Mesothelial cell of epicardium (in vitro differentiated cells): ENCODE measurements at regions not wholly inside any gene's neighbourhood (a gene's known extent, or its start where the extent isn't known, plus 50 kb on each side); places are given as distances from the start of the nearest gene placed in this dataset.

ENCODE experiments used
- DNase-seq, 2 experiments: peaks; one replicate each; pipeline ENCODE4 v3.0.0; 2021; ENCODE audit warnings: low spot score in 2 of 2; ENCODE audit not compliant: unreplicated experiment in 2 of 2
- H3K27ac Mint-ChIP-seq: 2 replicates; pipeline ENCODE4 v1.8.0; 2021; ENCODE audit warnings: mixed read lengths
- H3K27me3 Mint-ChIP-seq: 2 replicates; pipeline ENCODE4 v1.8.0; 2021; ENCODE audit warnings: low read depth, mixed read lengths
- H3K36me3 Mint-ChIP-seq: 2 replicates; pipeline ENCODE4 v1.8.0; 2021; ENCODE audit warnings: mixed read lengths
- H3K4me1 Mint-ChIP-seq: 2 replicates; pipeline ENCODE4 v1.8.0; 2021; ENCODE audit warnings: mixed read lengths
- H3K4me3 Mint-ChIP-seq: 2 replicates; pipeline ENCODE4 v1.8.0; 2021; ENCODE audit warnings: mild to moderate bottlenecking, moderate library complexity, mixed read lengths
- H3K9me3 Mint-ChIP-seq: 2 replicates; pipeline ENCODE4 v1.8.0; 2021; ENCODE audit warnings: mixed read lengths
- TF ChIP-seq, protein P1 (sequence below): fragments of 200-600 bp; sonication (generic); IDR thresholded peaks from one replicate; pipeline ENCODE4 v1.5.0; 2021; ENCODE audit warnings: antibody characterized with exemption; ENCODE audit not compliant: unreplicated experiment

DNA sequence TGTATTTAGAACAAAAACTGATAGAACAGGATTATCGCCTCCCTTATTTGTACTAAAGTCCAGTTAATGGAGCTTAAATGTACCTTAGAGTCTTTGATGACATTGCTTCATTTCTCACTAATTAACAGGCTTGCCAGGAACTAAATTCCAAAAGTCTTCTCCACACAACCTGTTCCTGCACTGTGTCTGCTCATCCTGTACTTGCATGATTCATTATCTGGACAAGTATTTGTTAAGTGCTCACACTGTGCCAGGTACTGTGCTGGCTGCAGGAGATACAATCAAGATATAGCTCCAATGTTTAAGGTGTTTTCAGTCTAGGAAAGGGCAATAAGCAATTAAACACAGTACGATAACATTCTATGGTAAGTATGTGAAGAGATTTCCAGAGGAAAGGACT is 485.9 kb upstream of the TENM4 start:
- Mint-ChIP-seq H3K36me3 (no peaks in the 10 kb centered on the region), H3K27ac (no peak overlapping the region), H3K27me3 (peaks cover 4% of the 10 kb centered on the region), H3K4me1 (no peaks in the 10 kb centered on the region), H3K4me3 (no peak overlapping the region), H3K9me3 (peaks cover 13% of the 10 kb centered on the region)
- no peak for DNase-seq
- TF ChIP-seq, protein P1, sequence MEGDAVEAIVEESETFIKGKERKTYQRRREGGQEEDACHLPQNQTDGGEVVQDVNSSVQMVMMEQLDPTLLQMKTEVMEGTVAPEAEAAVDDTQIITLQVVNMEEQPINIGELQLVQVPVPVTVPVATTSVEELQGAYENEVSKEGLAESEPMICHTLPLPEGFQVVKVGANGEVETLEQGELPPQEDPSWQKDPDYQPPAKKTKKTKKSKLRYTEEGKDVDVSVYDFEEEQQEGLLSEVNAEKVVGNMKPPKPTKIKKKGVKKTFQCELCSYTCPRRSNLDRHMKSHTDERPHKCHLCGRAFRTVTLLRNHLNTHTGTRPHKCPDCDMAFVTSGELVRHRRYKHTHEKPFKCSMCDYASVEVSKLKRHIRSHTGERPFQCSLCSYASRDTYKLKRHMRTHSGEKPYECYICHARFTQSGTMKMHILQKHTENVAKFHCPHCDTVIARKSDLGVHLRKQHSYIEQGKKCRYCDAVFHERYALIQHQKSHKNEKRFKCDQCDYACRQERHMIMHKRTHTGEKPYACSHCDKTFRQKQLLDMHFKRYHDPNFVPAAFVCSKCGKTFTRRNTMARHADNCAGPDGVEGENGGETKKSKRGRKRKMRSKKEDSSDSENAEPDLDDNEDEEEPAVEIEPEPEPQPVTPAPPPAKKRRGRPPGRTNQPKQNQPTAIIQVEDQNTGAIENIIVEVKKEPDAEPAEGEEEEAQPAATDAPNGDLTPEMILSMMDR = no peak

DNA sequence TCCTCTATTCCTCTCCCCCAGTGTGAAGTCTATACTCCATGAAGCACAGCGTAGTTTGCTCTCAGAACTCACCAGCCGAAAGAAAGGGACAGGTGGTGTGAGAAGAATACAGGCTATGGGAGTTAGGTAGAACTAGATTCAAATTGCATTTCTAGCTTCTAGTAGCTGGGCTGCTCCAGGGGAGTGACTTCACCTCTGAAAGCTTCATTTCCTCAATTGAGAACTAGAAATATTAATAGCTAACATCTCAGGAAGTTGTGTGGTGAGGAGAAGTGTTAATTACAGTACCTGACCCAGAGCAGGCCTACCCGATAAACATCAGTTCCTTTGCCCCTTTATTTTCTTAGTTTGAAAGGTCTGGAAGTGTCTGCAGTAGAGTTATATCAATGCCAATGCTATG is 484.7 kb upstream of the TENM4 start:
- Mint-ChIP-seq H3K4me1 (no peaks in the 10 kb centered on the region), H3K4me3 (no peak overlapping the region), H3K27me3 (peaks cover 4% of the 10 kb centered on the region), H3K36me3 (no peaks in the 10 kb centered on the region), H3K9me3 (peaks cover 13% of the 10 kb centered on the region), H3K27ac (no peak overlapping the region)
- TF ChIP-seq, protein P1 = no peak
- DNase-seq = no peak

DNA sequence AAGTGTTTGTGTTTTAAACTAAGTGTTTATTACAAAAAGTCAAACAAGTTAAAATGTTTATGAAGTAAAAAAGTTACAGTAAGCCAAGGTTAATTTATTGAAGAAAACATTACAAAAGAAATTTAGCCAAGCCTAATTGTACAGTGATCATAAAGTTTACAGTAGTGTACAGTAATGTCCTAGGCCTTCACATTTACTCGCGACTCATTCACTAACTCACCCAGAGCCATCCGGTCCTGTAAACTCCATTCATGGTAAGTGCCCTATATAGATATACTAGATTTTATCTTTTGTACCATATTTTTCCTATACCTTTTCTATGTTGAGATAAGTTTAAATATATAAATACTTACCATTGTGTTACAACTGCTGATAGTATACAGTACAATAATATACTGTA is 481.8 kb upstream of the TENM4 start:
- Mint-ChIP-seq H3K4me3 (no peak overlapping the region), H3K4me1 (no peaks in the 10 kb centered on the region), H3K36me3 (no peaks in the 10 kb centered on the region), H3K27me3 (peaks cover 4% of the 10 kb centered on the region), H3K27ac (no peak overlapping the region), H3K9me3 (peaks cover 13% of the 10 kb centered on the region)
- no peak for DNase-seq
- TF ChIP-seq, protein P1 = no peak

DNA sequence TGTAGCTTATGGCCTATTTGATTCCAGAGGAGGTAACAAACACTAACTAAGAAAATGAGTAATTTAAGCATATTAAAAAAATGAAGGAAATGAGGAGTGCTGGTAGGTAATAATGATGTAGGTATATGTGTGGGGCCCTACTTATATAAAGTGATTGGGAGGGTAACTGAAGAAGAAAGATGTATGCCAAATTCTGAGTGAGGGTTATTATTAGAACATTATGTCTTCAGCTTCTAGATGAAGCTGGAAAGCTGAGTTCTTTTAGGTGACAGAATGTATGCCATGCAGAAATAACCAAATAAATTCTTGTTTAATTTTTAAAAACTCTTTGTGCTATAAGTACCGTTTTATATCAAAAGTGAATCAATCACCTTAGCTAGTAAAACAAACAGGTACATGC is 479.6 kb upstream of the TENM4 start:
- no peaks in the 10 kb centered on the region for H3K4me1 Mint-ChIP-seq
- no peak overlapping the region for H3K27ac Mint-ChIP-seq
- no peak overlapping the region for H3K4me3 Mint-ChIP-seq
- TF ChIP-seq, protein P1 = no peak
- peaks cover 3% of the 10 kb centered on the region for H3K27me3 Mint-ChIP-seq
- H3K9me3 Mint-ChIP-seq = peaks cover 13% of the 10 kb centered on the region
- no peak for DNase-seq
- no peaks in the 10 kb centered on the region for H3K36me3 Mint-ChIP-seq

DNA sequence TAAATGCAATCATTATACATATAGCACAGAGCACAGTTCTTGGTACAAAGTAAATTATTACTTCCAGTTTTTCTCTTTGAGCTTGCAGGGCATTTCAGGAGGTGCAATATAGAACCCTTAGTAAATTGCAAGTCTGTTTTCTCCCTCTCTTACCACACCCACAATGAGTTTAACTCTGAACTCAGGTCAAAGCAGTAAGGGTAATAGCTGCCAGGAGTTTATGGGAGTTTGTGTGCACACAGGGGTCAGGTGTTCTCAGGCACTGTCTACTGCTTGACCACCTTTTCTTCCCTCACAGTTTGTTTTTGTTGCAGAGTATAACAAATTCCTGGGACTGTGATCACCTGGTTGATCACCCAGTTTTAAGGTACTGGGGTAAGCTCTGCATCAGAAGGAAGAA is 478.5 kb upstream of the TENM4 start:
- Mint-ChIP-seq H3K36me3 (no peaks in the 10 kb centered on the region), H3K27ac (no peak overlapping the region), H3K27me3 (peaks cover 3% of the 10 kb centered on the region), H3K4me1 (no peaks in the 10 kb centered on the region), H3K9me3 (peaks cover 11% of the 10 kb centered on the region), H3K4me3 (no peak overlapping the region)
- TF ChIP-seq, protein P1 = no peak
- DNase-seq = no peak

DNA sequence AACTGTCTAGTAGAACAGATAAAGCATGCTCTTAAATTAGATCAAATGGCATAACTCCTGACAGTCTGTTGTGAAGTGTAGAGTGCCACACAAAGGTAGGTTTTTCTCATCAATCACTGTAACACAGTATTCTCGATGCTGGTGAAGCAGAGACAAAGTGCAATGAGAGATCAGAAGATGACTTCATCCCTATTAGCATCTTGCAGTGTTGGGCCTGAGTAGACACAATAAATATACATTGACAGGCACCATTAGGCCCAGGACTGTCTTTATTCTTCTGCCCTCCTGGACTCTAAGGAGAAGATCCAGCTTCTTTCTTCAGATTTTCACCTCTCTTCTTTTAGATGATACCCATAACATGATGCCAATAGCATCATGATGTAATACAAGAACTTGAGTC is 478.0 kb upstream of the TENM4 start:
- peaks cover 6% of the 10 kb centered on the region for H3K9me3 Mint-ChIP-seq
- no peak overlapping the region for H3K4me3 Mint-ChIP-seq
- no peak for DNase-seq
- H3K36me3 Mint-ChIP-seq = no peaks in the 10 kb centered on the region
- no peak overlapping the region for H3K27ac Mint-ChIP-seq
- peaks cover 3% of the 10 kb centered on the region for H3K27me3 Mint-ChIP-seq
- TF ChIP-seq, protein P1 = no peak
- H3K4me1 Mint-ChIP-seq = no peaks in the 10 kb centered on the region
